MM.1S (cell line): ENCODE measurements at regions not wholly inside any gene's neighbourhood (a gene's known extent, or its start where the extent isn't known, plus 50 kb on each side); places are given as distances from the start of the nearest gene placed in this dataset.

Experiments
- EZH2 ChIP-seq: fragments of 300-600 bp; sonication (generic); optimal IDR thresholded peaks from 2 replicates; pipeline ENCODE3; 2017; ENCODE audit warnings: low read depth, mild to moderate bottlenecking, antibody characterized with exemption, low read length, mixed read lengths
- EZH2phosphoT487 ChIP-seq: fragments of 300-600 bp; sonication (generic); IDR thresholded peaks from 2 replicates; pipeline ENCODE4 v1.6.1; 2018; ENCODE audit warnings: antibody characterized with exemption, low read length
- TF ChIP-seq, protein P1 (sequence below): fragments of 300-600 bp; sonication (generic); IDR thresholded peaks from 2 replicates; pipeline ENCODE4 v1.5.1; 2016; ENCODE audit warnings: antibody characterized with exemption, low read length, mixed read lengths

DNA sequence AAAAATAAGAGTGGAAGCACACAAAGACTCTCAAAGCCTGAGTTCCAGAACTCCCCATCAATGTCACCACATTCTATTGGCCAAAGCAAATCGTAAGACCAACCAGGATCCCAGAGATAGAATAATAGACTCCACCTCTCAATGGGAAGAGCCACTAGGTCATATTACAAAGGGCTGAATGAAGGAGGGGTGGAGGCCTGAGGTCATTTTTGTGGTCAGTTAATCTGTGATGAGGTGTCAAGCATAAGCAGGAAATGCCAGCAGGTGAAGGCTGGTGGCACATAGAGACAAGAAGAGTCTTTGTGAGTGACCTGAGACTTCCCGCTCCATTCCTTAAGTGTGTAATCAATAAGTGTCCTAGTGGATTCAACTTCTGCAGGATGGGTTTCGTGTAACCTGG, 144.3 kb downstream of the TFCP2L1 start:
- TF ChIP-seq, protein P1, sequence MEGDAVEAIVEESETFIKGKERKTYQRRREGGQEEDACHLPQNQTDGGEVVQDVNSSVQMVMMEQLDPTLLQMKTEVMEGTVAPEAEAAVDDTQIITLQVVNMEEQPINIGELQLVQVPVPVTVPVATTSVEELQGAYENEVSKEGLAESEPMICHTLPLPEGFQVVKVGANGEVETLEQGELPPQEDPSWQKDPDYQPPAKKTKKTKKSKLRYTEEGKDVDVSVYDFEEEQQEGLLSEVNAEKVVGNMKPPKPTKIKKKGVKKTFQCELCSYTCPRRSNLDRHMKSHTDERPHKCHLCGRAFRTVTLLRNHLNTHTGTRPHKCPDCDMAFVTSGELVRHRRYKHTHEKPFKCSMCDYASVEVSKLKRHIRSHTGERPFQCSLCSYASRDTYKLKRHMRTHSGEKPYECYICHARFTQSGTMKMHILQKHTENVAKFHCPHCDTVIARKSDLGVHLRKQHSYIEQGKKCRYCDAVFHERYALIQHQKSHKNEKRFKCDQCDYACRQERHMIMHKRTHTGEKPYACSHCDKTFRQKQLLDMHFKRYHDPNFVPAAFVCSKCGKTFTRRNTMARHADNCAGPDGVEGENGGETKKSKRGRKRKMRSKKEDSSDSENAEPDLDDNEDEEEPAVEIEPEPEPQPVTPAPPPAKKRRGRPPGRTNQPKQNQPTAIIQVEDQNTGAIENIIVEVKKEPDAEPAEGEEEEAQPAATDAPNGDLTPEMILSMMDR, result no peak
- no peak for TF ChIP-seq EZH2phosphoT487
- no peak for TF ChIP-seq EZH2
